Liver (tissue), 8 donors: ENCODE measurements at regions not wholly inside any gene's neighbourhood (a gene's known extent, or its start where the extent isn't known, plus 50 kb on each side); places are given as distances from the start of the nearest gene placed in this dataset.

ENCODE experiments used
- DNase-seq: peaks from one replicate; pipeline ENCODE4 v3.0.0-alpha.2; 2017; ENCODE audit warnings: low spot score
- H3K27ac ChIP-seq, 2 donors: one replicate each; pipeline ENCODE4 v1.7.0; 2013; ENCODE audit warnings: inconsistent platforms in 2 of 2, low read length in 2 of 2, control low read depth in 1 of 2, low read depth in 1 of 2, mild to moderate bottlenecking in 1 of 2
- H3K27me3 ChIP-seq, 4 donors: one replicate each; pipeline versions ENCODE4 v1.6.1 to v1.7.0; 2013; ENCODE audit warnings: low read length in 3 of 4, inconsistent platforms in 1 of 4, mild to moderate bottlenecking in 1 of 4, moderate library complexity in 1 of 4; ENCODE audit not compliant: control insufficient read depth in 4 of 4, insufficient read depth in 4 of 4
- H3K36me3 ChIP-seq, 4 donors: one replicate each; pipeline versions ENCODE4 v1.6.1 to v1.7.0; 2013; ENCODE audit warnings: low read length in 3 of 4, mild to moderate bottlenecking in 3 of 4, low read depth in 1 of 4, moderate library complexity in 1 of 4; ENCODE audit not compliant: control insufficient read depth in 4 of 4, insufficient read depth in 3 of 4
- H3K4me1 ChIP-seq, 4 donors: one replicate each; pipeline versions ENCODE4 v1.6.1 to v1.7.0; 2013; ENCODE audit warnings: low read length in 3 of 4, mild to moderate bottlenecking in 3 of 4, moderate library complexity in 1 of 4; ENCODE audit not compliant: control insufficient read depth in 4 of 4, insufficient read depth in 4 of 4
- H3K4me3 ChIP-seq, 3 donors: one replicate each; pipeline versions ENCODE4 v1.6.1 to v1.7.0; 2013; ENCODE audit warnings: low read length in 3 of 3, control low read depth in 1 of 3, low read depth in 1 of 3, mild to moderate bottlenecking in 1 of 3
- H3K9ac ChIP-seq, 2 donors: one replicate each; pipeline ENCODE4 v1.7.0; 2013; ENCODE audit warnings: low read length in 2 of 2, mild to moderate bottlenecking in 2 of 2, moderate library complexity in 2 of 2, control low read depth in 1 of 2, low read depth in 1 of 2
- H3K9me3 ChIP-seq, 4 donors: one replicate each; pipeline versions ENCODE4 v1.6.1 to v1.7.0; 2013; ENCODE audit warnings: low read length in 3 of 4; ENCODE audit not compliant: control insufficient read depth in 4 of 4
- ATF3 ChIP-seq: IDR thresholded peaks from 2 replicates; pipeline ENCODE4 v1.6.1; 2016; ENCODE audit warnings: antibody characterized with exemption
- EGR1 ChIP-seq, 2 donors: IDR thresholded peaks; 2 replicates each; pipeline ENCODE4 v1.6.1; 2016 to 2018; ENCODE audit warnings: antibody characterized with exemption in 2 of 2, low read depth in 2 of 2
- FOXA2 ChIP-seq: IDR thresholded peaks from 2 replicates; pipeline ENCODE4 v1.6.1; 2016; ENCODE audit warnings: antibody characterized with exemption
- HNF4A ChIP-seq, 2 donors: conservative IDR thresholded peaks; 2 replicates each; pipeline ENCODE4 v1.6.1; 2016; ENCODE audit warnings: antibody characterized with exemption in 2 of 2, mild to moderate bottlenecking in 2 of 2
- HNF4G ChIP-seq: IDR thresholded peaks from 2 replicates; pipeline ENCODE4 v1.6.1; 2016; ENCODE audit warnings: antibody characterized with exemption
- JUND ChIP-seq, 2 donors: IDR thresholded peaks; 2 replicates each; pipeline ENCODE4 v1.6.1; 2016; ENCODE audit warnings: antibody characterized with exemption in 2 of 2
- NR2F2 ChIP-seq: IDR thresholded peaks from 2 replicates; pipeline ENCODE4 v1.6.1; 2016; ENCODE audit warnings: antibody characterized with exemption
- RAD21 ChIP-seq, 2 donors: IDR thresholded peaks; 2 replicates each; pipeline ENCODE4 v1.6.1; 2016; ENCODE audit warnings: antibody characterized with exemption in 2 of 2, mild to moderate bottlenecking in 2 of 2
- RXRA ChIP-seq, 2 donors: IDR thresholded peaks; 2 replicates each; pipeline ENCODE4 v1.6.1; 2017 to 2018; ENCODE audit warnings: antibody characterized with exemption in 2 of 2, mild to moderate bottlenecking in 1 of 2
- SP1 ChIP-seq: IDR thresholded peaks from 2 replicates; pipeline ENCODE4 v1.6.1; 2018; ENCODE audit warnings: antibody characterized with exemption, mild to moderate bottlenecking
- YY1 ChIP-seq: IDR thresholded peaks from 2 replicates; pipeline ENCODE4 v1.6.1; 2016; ENCODE audit warnings: antibody characterized with exemption, mild to moderate bottlenecking
- ZBTB33 ChIP-seq: IDR thresholded peaks from 2 replicates; pipeline ENCODE4 v1.6.1; 2016; ENCODE audit warnings: antibody characterized with exemption
- WGBS: extraction: QIAGEN DNeasy Blood & Tissue Kit; methylation state at CpG from one replicate; pipeline ENCODE4 v1.1.7; 2013; 5-methylcytosine and 5-hydroxymethylcytosine counted together
- TF ChIP-seq, protein P1 (sequence below): IDR thresholded peaks from 2 replicates; pipeline ENCODE4 v1.6.1; 2016; ENCODE audit warnings: antibody characterized with exemption
- TF ChIP-seq, protein P2 (sequence below): fragments of 150-350 bp; IDR thresholded peaks from 2 replicates; pipeline ENCODE4 v1.5.1; 2017; ENCODE audit warnings: improper control_type of control experiment, low read depth, low read length; ENCODE audit not compliant: missing input control
- TF ChIP-seq, protein P3 (sequence below): IDR thresholded peaks from 2 replicates; pipeline ENCODE4 v1.6.1; 2016; ENCODE audit warnings: antibody characterized with exemption, mild to moderate bottlenecking
- donor health status: healthy.
- donor health status: healthy.
- donor health status: healthy.
- donor health status: healthy.
- donor health status: healthy.

DNA sequence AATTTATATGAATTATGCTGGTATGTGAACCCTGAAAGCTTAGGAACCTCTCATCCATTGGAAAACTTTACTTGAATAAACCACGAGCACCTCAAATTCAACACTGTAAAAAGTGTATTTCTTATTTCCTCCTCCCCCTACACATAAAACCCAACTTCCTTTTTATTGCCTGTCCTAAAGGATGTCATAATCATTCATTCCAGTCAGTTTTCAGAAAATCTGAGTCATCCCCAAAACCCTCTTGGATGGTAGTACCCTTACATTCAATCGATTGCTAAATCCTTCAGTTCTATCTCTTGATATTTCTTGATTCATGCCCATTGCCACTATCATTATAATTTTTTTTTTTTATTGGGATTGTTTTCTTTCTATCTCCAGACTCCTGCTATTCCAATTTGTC, 91.1 kb upstream of the ATP8A1 start (continued):
- no peak for TF ChIP-seq ZBTB33
- TF ChIP-seq RAD21 (IDR thresholded peaks at IDR 0.05), result no peak
- TF ChIP-seq SP1, result no peak

DNA sequence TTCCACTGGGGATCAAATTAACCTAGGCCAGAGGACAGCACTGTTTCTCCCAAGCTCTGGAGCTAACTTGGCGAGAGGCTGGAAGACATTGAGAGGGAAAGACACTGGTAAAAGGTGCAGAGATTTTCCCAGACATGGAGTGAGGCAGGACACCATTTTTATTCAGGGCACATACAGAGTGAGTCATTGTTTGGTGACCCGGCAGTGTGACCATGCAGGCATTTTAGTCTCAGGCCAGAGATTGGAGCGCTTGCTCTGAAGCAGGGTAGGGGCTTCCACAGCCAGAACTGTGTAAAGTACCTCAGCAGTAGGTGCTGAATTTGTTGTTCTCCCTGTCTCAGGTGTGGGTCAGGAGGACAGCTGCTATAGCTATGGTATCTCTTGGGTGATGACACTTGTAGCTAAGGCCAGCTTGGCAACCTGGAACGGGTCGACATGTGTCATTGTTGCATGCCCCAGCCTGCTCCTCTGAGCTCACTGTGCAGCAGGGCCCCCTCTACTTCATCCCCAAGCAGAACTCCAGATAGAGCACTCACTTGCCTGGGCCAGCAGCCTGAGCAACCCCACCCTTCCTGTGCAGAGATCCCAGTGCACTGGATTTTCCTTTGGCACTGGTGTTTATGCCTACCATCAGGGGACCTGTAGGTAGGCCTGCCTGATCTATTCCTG, 79.8 kb upstream of the ATP8A1 start:
- no peak for TF ChIP-seq HNF4G
- no peak for TF ChIP-seq FOXA2
- no peak for TF ChIP-seq YY1
- TF ChIP-seq JUND (IDR thresholded peaks at IDR 0.05), result no peak
- no peak for TF ChIP-seq ZBTB33
- TF ChIP-seq ATF3, result no peak
- TF ChIP-seq, protein P1, sequence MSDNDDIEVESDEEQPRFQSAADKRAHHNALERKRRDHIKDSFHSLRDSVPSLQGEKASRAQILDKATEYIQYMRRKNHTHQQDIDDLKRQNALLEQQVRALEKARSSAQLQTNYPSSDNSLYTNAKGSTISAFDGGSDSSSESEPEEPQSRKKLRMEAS, result no peak
- TF ChIP-seq, protein P2, sequence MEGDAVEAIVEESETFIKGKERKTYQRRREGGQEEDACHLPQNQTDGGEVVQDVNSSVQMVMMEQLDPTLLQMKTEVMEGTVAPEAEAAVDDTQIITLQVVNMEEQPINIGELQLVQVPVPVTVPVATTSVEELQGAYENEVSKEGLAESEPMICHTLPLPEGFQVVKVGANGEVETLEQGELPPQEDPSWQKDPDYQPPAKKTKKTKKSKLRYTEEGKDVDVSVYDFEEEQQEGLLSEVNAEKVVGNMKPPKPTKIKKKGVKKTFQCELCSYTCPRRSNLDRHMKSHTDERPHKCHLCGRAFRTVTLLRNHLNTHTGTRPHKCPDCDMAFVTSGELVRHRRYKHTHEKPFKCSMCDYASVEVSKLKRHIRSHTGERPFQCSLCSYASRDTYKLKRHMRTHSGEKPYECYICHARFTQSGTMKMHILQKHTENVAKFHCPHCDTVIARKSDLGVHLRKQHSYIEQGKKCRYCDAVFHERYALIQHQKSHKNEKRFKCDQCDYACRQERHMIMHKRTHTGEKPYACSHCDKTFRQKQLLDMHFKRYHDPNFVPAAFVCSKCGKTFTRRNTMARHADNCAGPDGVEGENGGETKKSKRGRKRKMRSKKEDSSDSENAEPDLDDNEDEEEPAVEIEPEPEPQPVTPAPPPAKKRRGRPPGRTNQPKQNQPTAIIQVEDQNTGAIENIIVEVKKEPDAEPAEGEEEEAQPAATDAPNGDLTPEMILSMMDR, result no peak
- no peak for TF ChIP-seq HNF4A (conservative IDR thresholded peaks at IDR 0.05)
- TF ChIP-seq, protein P3, sequence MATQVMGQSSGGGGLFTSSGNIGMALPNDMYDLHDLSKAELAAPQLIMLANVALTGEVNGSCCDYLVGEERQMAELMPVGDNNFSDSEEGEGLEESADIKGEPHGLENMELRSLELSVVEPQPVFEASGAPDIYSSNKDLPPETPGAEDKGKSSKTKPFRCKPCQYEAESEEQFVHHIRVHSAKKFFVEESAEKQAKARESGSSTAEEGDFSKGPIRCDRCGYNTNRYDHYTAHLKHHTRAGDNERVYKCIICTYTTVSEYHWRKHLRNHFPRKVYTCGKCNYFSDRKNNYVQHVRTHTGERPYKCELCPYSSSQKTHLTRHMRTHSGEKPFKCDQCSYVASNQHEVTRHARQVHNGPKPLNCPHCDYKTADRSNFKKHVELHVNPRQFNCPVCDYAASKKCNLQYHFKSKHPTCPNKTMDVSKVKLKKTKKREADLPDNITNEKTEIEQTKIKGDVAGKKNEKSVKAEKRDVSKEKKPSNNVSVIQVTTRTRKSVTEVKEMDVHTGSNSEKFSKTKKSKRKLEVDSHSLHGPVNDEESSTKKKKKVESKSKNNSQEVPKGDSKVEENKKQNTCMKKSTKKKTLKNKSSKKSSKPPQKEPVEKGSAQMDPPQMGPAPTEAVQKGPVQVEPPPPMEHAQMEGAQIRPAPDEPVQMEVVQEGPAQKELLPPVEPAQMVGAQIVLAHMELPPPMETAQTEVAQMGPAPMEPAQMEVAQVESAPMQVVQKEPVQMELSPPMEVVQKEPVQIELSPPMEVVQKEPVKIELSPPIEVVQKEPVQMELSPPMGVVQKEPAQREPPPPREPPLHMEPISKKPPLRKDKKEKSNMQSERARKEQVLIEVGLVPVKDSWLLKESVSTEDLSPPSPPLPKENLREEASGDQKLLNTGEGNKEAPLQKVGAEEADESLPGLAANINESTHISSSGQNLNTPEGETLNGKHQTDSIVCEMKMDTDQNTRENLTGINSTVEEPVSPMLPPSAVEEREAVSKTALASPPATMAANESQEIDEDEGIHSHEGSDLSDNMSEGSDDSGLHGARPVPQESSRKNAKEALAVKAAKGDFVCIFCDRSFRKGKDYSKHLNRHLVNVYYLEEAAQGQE, result no peak
- no peak for TF ChIP-seq EGR1 (IDR thresholded peaks at IDR 0.05; ENCODE audit: low read depth in 2 of 2)
- TF ChIP-seq NR2F2, result no peak
- TF ChIP-seq RXRA (IDR thresholded peaks at IDR 0.05), result no peak
- no peak for DNase-seq
- H3K4me1 ChIP-seq, result no peaks in the 10 kb centered on the region
- no peak overlapping the region for H3K27ac ChIP-seq
- 91% methylated on average over 5 of the region's 5 CpGs for WGBS
- H3K9me3 ChIP-seq, result peaks cover 0 to 15% (median 0%) of the 10 kb centered on the region in 4 donors
- H3K9ac ChIP-seq, result no peak overlapping the region
- peaks cover 0 to 7% (median 0%) of the 10 kb centered on the region in 4 donors for H3K27me3 ChIP-seq
- no peaks in the 10 kb centered on the region for H3K36me3 ChIP-seq
- no peak overlapping the region for H3K4me3 ChIP-seq
